Stomach (tissue), 4 donors: ENCODE measurements at regions not wholly inside any gene's neighbourhood (a gene's known extent, or its start where the extent isn't known, plus 50 kb on each side); places are given as distances from the start of the nearest gene placed in this dataset.

Experiments used
- POLR2AphosphoS5 ChIP-seq, 3 donors: sonication (generic); formaldehyde crosslinking; IDR thresholded peaks; one replicate each; pipeline ENCODE4 v1.6.1; 2016; ENCODE audit warnings: antibody characterized with exemption in 3 of 3
- TF ChIP-seq, protein P1 (sequence below), 7 experiments: fragments of 450-650 bp in 4 of 7; fragments of 200-600 bp in 3 of 7; sonication (generic) in 3 of 7; IDR thresholded peaks; one replicate each; pipeline ENCODE4 v1.5.1; 2016 to 2019; ENCODE audit warnings: antibody characterized with exemption in 7 of 7, control low read depth in 2 of 7, mild to moderate bottlenecking in 1 of 7

DNA sequence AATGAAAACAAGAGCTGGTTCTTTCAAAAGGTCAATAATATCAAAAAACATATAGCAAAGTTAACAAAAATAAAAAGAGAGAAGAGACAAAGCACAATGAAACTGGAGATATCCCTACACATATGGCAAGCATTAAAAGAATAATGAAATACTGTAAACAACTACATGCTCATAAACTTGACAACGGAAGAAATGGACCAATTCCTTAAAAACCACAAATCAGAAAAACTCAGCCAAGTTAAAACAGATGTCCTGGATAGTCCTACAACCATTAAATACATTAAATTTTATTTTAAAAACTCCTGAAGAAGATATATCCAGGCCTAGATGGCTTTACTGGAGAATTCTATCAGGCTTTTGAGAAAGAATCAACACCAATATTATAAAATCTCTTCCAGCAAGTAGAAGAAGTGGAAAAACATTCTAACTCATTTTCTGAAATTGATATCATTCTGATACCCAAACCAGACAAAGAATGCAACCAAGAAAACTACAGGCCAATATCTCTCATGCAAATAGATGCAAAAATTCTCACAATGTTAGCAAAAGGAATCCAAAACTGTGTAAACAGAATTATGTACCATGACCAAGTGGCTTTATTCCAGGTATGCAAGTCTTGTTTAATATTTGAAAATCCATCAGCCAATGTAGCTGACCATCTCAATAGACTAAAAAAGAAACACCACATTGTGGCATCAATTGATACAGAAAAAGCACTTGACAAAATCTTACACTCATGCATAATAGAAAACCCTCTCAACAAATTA, 56.1 kb upstream of the LRRC7 start:
- TF ChIP-seq, protein P1, sequence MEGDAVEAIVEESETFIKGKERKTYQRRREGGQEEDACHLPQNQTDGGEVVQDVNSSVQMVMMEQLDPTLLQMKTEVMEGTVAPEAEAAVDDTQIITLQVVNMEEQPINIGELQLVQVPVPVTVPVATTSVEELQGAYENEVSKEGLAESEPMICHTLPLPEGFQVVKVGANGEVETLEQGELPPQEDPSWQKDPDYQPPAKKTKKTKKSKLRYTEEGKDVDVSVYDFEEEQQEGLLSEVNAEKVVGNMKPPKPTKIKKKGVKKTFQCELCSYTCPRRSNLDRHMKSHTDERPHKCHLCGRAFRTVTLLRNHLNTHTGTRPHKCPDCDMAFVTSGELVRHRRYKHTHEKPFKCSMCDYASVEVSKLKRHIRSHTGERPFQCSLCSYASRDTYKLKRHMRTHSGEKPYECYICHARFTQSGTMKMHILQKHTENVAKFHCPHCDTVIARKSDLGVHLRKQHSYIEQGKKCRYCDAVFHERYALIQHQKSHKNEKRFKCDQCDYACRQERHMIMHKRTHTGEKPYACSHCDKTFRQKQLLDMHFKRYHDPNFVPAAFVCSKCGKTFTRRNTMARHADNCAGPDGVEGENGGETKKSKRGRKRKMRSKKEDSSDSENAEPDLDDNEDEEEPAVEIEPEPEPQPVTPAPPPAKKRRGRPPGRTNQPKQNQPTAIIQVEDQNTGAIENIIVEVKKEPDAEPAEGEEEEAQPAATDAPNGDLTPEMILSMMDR (IDR thresholded peaks at IDR 0.05) = no peak
- no peak for TF ChIP-seq POLR2AphosphoS5 (IDR thresholded peaks at IDR 0.05)
